Suprapubic skin (tissue), 3 donors: ENCODE measurements at regions not wholly inside any gene's neighbourhood (a gene's known extent, or its start where the extent isn't known, plus 50 kb on each side); places are given as distances from the start of the nearest gene placed in this dataset.

Experiments
- POLR2AphosphoS5 ChIP-seq, 3 donors: sonication (generic); formaldehyde crosslinking; IDR thresholded peaks; one replicate each; pipeline ENCODE4 v1.6.1; 2017; ENCODE audit warnings: antibody characterized with exemption in 3 of 3
- TF ChIP-seq, protein P1 (sequence below), 2 donors: fragments of 200-600 bp in 1 of 2; fragments of 450-650 bp in 1 of 2; sonication (generic) in 1 of 2; IDR thresholded peaks; one replicate each; pipeline ENCODE4 v1.5.1; 2016 to 2019; ENCODE audit warnings: antibody characterized with exemption in 2 of 2, mild to moderate bottlenecking in 1 of 2, moderate library complexity in 1 of 2

GRCh38 chr6:68572525-68572924 is 62.6 kb upstream of the ADGRB3 start:
- TF ChIP-seq POLR2AphosphoS5 (IDR thresholded peaks at IDR 0.05) = no peak
- TF ChIP-seq, protein P1, sequence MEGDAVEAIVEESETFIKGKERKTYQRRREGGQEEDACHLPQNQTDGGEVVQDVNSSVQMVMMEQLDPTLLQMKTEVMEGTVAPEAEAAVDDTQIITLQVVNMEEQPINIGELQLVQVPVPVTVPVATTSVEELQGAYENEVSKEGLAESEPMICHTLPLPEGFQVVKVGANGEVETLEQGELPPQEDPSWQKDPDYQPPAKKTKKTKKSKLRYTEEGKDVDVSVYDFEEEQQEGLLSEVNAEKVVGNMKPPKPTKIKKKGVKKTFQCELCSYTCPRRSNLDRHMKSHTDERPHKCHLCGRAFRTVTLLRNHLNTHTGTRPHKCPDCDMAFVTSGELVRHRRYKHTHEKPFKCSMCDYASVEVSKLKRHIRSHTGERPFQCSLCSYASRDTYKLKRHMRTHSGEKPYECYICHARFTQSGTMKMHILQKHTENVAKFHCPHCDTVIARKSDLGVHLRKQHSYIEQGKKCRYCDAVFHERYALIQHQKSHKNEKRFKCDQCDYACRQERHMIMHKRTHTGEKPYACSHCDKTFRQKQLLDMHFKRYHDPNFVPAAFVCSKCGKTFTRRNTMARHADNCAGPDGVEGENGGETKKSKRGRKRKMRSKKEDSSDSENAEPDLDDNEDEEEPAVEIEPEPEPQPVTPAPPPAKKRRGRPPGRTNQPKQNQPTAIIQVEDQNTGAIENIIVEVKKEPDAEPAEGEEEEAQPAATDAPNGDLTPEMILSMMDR (IDR thresholded peaks at IDR 0.05) = no peak
